ENCODE measurements at regions not wholly inside any gene's neighbourhood (a gene's known extent, or its start where the extent isn't known, plus 50 kb on each side); places are given as distances from the start of the nearest gene placed in this dataset.

- H2AFZ ChIP-seq (replicated peaks; ENCODE audit: low read length, poor library complexity) = no peak overlapping the region
These were observed 953.6 kb downstream of the SLC6A15 start for GRCh38 chr12:83958997-83959396.

More at GRCh38 chr12:83958997-83959396, 953.6 kb downstream of the SLC6A15 start:
- Histone ChIP-seq H2AK5ac (ENCODE audit: low read depth, low read length) (no peak overlapping the region), H3K14ac (replicated peaks; ENCODE audit: low read depth, low read length) (no peak overlapping the region), H2BK15ac (ENCODE audit: low read depth, low read length) (no peak overlapping the region), H3K4me3 (ENCODE audit: insufficient read depth, low read depth, low read length) (no peak overlapping the region), H3K18ac (ENCODE audit: low read depth, low read length) (no peak overlapping the region), H3K4ac (ENCODE audit: low read depth, low read length) (no peak overlapping the region), H4K5ac (ENCODE audit: low read depth, low read length) (no peak overlapping the region), H3K23ac (ENCODE audit: low read depth, low read length) (no peak overlapping the region), H3K27me3 (ENCODE audit: control insufficient read depth, insufficient read depth, low read length) (no peaks in the 10 kb centered on the region), H2AK9ac (replicated peaks; ENCODE audit: low read depth, low read length, poor library complexity) (no peak overlapping the region), H3K9ac (ENCODE audit: low read depth, low read length) (no peak overlapping the region), H3K9me1 (ENCODE audit: insufficient read depth, low read length) (no peaks in the 10 kb centered on the region), H4K20me1 (ENCODE audit: insufficient read depth, low read length) (no peaks in the 10 kb centered on the region), H4K8ac (ENCODE audit: low read depth in 2 of 2, low read length in 2 of 2) (no peak overlapping the region), H2BK120ac (ENCODE audit: low read depth, low read length) (no peak overlapping the region), H3K79me1 (ENCODE audit: low read depth in 1 of 2, low read length in 2 of 2) (no peaks in the 10 kb centered on the region), H2BK20ac (ENCODE audit: low read depth, low read length) (no peak overlapping the region), H3K9me3 (ENCODE audit: control insufficient read depth, insufficient read depth, low read length) (no peaks in the 10 kb centered on the region), H3K56ac (ENCODE audit: extremely low read depth, insufficient read depth, low read length) (no peak overlapping the region), H3K36me3 (ENCODE audit: control insufficient read depth, insufficient read depth, low read length) (no peaks in the 10 kb centered on the region), H3K27ac (ENCODE audit: insufficient read depth, low read length) (no peak overlapping the region), H3K4me1 (ENCODE audit: control insufficient read depth, insufficient read depth, low read length) (no peaks in the 10 kb centered on the region), H3K4me2 (ENCODE audit: low read depth, low read length) (no peak overlapping the region), H2BK5ac (ENCODE audit: low read depth, low read length, poor library complexity, severe bottlenecking) (no peak overlapping the region), H4K91ac (ENCODE audit: insufficient read depth, low read depth, low read length) (no peak overlapping the region)
- no TSS peak for BruUV-seq (replicated peaks)
- DNase-seq (no peak), ATAC-seq (ENCODE audit: low read depth) (no peak)
- dilution Hi-C loops (cut with HindIII; ENCODE audit: low sequenced_read_pairs, unreplicated experiment) = no loop called here
- ChIA-PET POLR2A (ENCODE audit: unreplicated experiment) (no interaction called here), CTCF (no interaction called here)
- intact Hi-C loops (cut with micrococcal nuclease) = no loop called here
- TF ChIP-seq RFX5 (IDR thresholded peaks at IDR 0.05; ENCODE audit: low read depth, low read length) (no peak), ELK1 (IDR thresholded peaks at IDR 0.05; ENCODE audit: borderline replicate concordance, low read depth, low read length) (no peak), MAZ (IDR thresholded peaks at IDR 0.05; ENCODE audit: borderline replicate concordance, low read depth, low read length) (no peak), FOS (IDR thresholded peaks at IDR 0.05; ENCODE audit: low read depth, low read length) (no peak), BHLHE40 (IDR thresholded peaks at IDR 0.05; ENCODE audit: low read depth, low read length) (no peak), POLR2A (IDR thresholded peaks at IDR 0.05; ENCODE audit: low read depth, low read length) (no peak), RCOR1 (IDR thresholded peaks at IDR 0.05; ENCODE audit: insufficient replicate concordance, low read length) (no peak), SMC3 (IDR thresholded peaks at IDR 0.05; ENCODE audit: low read depth, low read length) (no peak), RAD21 (IDR thresholded peaks at IDR 0.05; ENCODE audit: low read length) (no peak), MXI1 (IDR thresholded peaks at IDR 0.05; ENCODE audit: borderline replicate concordance, low read depth, low read length) (no peak), MAFK (IDR thresholded peaks at IDR 0.05; ENCODE audit: low read depth, low read length) (no peak)
- TF ChIP-seq, protein P1, sequence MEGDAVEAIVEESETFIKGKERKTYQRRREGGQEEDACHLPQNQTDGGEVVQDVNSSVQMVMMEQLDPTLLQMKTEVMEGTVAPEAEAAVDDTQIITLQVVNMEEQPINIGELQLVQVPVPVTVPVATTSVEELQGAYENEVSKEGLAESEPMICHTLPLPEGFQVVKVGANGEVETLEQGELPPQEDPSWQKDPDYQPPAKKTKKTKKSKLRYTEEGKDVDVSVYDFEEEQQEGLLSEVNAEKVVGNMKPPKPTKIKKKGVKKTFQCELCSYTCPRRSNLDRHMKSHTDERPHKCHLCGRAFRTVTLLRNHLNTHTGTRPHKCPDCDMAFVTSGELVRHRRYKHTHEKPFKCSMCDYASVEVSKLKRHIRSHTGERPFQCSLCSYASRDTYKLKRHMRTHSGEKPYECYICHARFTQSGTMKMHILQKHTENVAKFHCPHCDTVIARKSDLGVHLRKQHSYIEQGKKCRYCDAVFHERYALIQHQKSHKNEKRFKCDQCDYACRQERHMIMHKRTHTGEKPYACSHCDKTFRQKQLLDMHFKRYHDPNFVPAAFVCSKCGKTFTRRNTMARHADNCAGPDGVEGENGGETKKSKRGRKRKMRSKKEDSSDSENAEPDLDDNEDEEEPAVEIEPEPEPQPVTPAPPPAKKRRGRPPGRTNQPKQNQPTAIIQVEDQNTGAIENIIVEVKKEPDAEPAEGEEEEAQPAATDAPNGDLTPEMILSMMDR (conservative IDR thresholded peaks at IDR 0.05; ENCODE audit: low read depth, low read length) = no peak
- WGBS, 2 experiments (ENCODE audit: extremely low coverage in 2 of 2, insufficient read length in 1 of 2) = 100% methylated on average over 1 of the region's 2 CpGs; no CpG with 5 or more reads in 1 of the 2 experiments
- in situ Hi-C loops (cut with MboI; ENCODE audit: low sequenced_read_pairs) = no loop called here

Data from IMR-90 (cell line).